H1 (cell line): ENCODE measurements at regions not wholly inside any gene's neighbourhood (a gene's known extent, or its start where the extent isn't known, plus 50 kb on each side); places are given as distances from the start of the nearest gene placed in this dataset.

Source experiments
- CTCF ChIA-PET: fragments of 300-600 bp; sonication (Branson Sonifier 250); formaldehyde crosslinking; loops from one replicate; lab custom pipeline; 2021; ENCODE audit not compliant: partially characterized antibody; lab: Charles Lee
- POLR2A ChIA-PET: fragments of 300-600 bp; sonication (Branson Sonifier 250); formaldehyde crosslinking; loops from one replicate; lab custom pipeline; 2021; ENCODE audit warnings: inconsistent platforms; ENCODE audit not compliant: partially characterized antibody; lab: Charles Lee
- DNase-seq, 2 experiments: peaks; one replicate each; pipeline versions ENCODE4 v3.0.0 to v3.0.0-alpha.2; 2010 to 2022; ENCODE audit warnings: low spot score in 2 of 2, low read depth in 1 of 2, mixed read lengths in 1 of 2
- FAIRE-seq: peaks from 2 replicates; lab custom pipeline; 2011; peaks lifted over from hg19 to GRCh38; lab: Jason Lieb, UNC
- H2AFZ ChIP-seq: 2 replicates; pipeline ENCODE4 v1.8.1; 2012; ENCODE audit warnings: low read length, inconsistent platforms
- H2AK5ac ChIP-seq: 2 replicates; pipeline ENCODE4 v1.6.1; 2013; ENCODE audit warnings: low read depth, low read length
- H2BK120ac ChIP-seq: replicated peaks from 2 replicates; pipeline ENCODE3; 2013; ENCODE audit warnings: low read depth, low read length, inconsistent platforms
- H2BK12ac ChIP-seq: 2 replicates; pipeline ENCODE4 v1.6.1; 2013; ENCODE audit warnings: low read depth, low read length
- H2BK15ac ChIP-seq: 2 replicates; pipeline ENCODE4 v1.6.1; 2013; ENCODE audit warnings: low read length
- H2BK20ac ChIP-seq: 2 replicates; pipeline ENCODE4 v1.6.1; 2013; ENCODE audit warnings: low read length
- H2BK5ac ChIP-seq: 2 replicates; pipeline ENCODE4 v1.6.1; 2013; ENCODE audit warnings: low read depth, low read length
- H3K14ac ChIP-seq: 2 replicates; pipeline ENCODE4 v1.6.1; 2013; ENCODE audit warnings: inconsistent platforms; ENCODE audit not compliant: insufficient read length
- H3K18ac ChIP-seq: 2 replicates; pipeline ENCODE4 v1.6.1; 2013; ENCODE audit warnings: low read length; ENCODE audit errors: extremely low read depth
- H3K23ac ChIP-seq: 2 replicates; pipeline ENCODE4 v1.6.1; 2013; ENCODE audit warnings: inconsistent platforms; ENCODE audit not compliant: insufficient read length
- H3K23me2 ChIP-seq: 2 replicates; pipeline ENCODE4 v1.6.1; 2013; ENCODE audit warnings: low read depth, low read length
- H3K27ac ChIP-seq: 2 replicates; pipeline ENCODE4 v1.6.1; 2011; ENCODE audit warnings: low read depth, low read length, inconsistent platforms
- H3K27me3 ChIP-seq, 4 experiments: replicated peaks in 1 of 4; 1 replicate in 1 of 4; 2 replicates in 3 of 4; pipeline versions ENCODE4 v1.6.1 to v1.8.1; 2011 to 2013; ENCODE audit warnings: low read length in 3 of 4, mild to moderate bottlenecking in 3 of 4, inconsistent platforms in 2 of 4, mixed read lengths in 2 of 4, moderate library complexity in 1 of 4; ENCODE audit not compliant: control insufficient read depth in 3 of 4, insufficient read depth in 3 of 4; ENCODE audit errors: extremely low read depth in 1 of 4
- H3K36me3 ChIP-seq, 4 experiments: 2 replicates each; pipeline versions ENCODE4 v1.6.1 to v1.8.1; 2011 to 2013; ENCODE audit warnings: mild to moderate bottlenecking in 4 of 4, low read length in 3 of 4, moderate library complexity in 2 of 4, control low read depth in 1 of 4, inconsistent platforms in 1 of 4; ENCODE audit not compliant: insufficient read depth in 4 of 4, control insufficient read depth in 2 of 4
- H3K4ac ChIP-seq: replicated peaks from 2 replicates; pipeline ENCODE3; 2013; ENCODE audit warnings: low read length, low read depth, mixed read lengths, inconsistent platforms; ENCODE audit not compliant: insufficient read length
- H3K4me1 ChIP-seq, 4 experiments: replicated peaks in 1 of 4; 1 replicate in 1 of 4; 2 replicates in 3 of 4; pipeline versions ENCODE4 v1.6.1 to v1.8.1; 2011 to 2013; ENCODE audit warnings: low read length in 3 of 4, inconsistent platforms in 2 of 4, mixed read lengths in 1 of 4; ENCODE audit not compliant: insufficient read depth in 4 of 4, control insufficient read depth in 3 of 4
- H3K4me2 ChIP-seq, 2 experiments: 2 replicates each; pipeline versions ENCODE4 v1.6.1 to v1.8.1; 2011 to 2013; ENCODE audit warnings: low read depth in 2 of 2, low read length in 2 of 2, control low read depth in 1 of 2, inconsistent platforms in 1 of 2, mild to moderate bottlenecking in 1 of 2; ENCODE audit not compliant: insufficient read depth in 1 of 2
- H3K4me3 ChIP-seq, 4 experiments: fragments of 200-600, 300-600 bp in 1 of 4; sonication (generic), shearing (Covaris generic), sonication (Bioruptor Twin) in 1 of 4; 2 replicates each; pipeline versions ENCODE4 v1.5.1 to v1.8.1; 2011 to 2016; ENCODE audit warnings: low read length in 4 of 4, low read depth in 3 of 4, control low read depth in 2 of 4, inconsistent platforms in 2 of 4, mild to moderate bottlenecking in 2 of 4, mixed read lengths in 1 of 4, moderate library complexity in 1 of 4; ENCODE audit not compliant: insufficient read depth in 2 of 4; ENCODE audit errors: extremely low read depth in 1 of 4
- H3K56ac ChIP-seq: replicated peaks from 2 replicates; pipeline ENCODE3; 2013; ENCODE audit warnings: low read depth, mild to moderate bottlenecking, mixed read lengths, low read length, inconsistent platforms; ENCODE audit not compliant: insufficient read length
- H3K79me1 ChIP-seq: 2 replicates; pipeline ENCODE4 v1.6.1; 2013; ENCODE audit warnings: low read depth, low read length, control low read depth
- H3K79me2 ChIP-seq, 2 experiments: 2 replicates each; pipeline versions ENCODE4 v1.6.1 to v1.8.1; 2012 to 2013; ENCODE audit warnings: low read length in 2 of 2, mild to moderate bottlenecking in 2 of 2, inconsistent platforms in 1 of 2; ENCODE audit not compliant: insufficient read depth in 2 of 2, control insufficient read depth in 1 of 2
- H3K9ac ChIP-seq, 4 experiments: replicated peaks in 1 of 4; 1 replicate in 1 of 4; 2 replicates in 3 of 4; pipeline versions ENCODE4 v1.6.1 to v1.8.1; 2011 to 2013; ENCODE audit warnings: low read depth in 3 of 4, low read length in 3 of 4, control low read depth in 2 of 4, mild to moderate bottlenecking in 2 of 4, moderate library complexity in 2 of 4, inconsistent platforms in 1 of 4; ENCODE audit errors: extremely low read depth in 1 of 4
- H3K9me3 ChIP-seq, 2 experiments: 2 replicates each; pipeline versions ENCODE4 v1.6.1 to v1.8.1; 2012 to 2013; ENCODE audit warnings: mild to moderate bottlenecking in 2 of 2, moderate library complexity in 2 of 2, control low read depth in 1 of 2, inconsistent platforms in 1 of 2, low read depth in 1 of 2, low read length in 1 of 2, mixed read lengths in 1 of 2; ENCODE audit not compliant: insufficient read depth in 2 of 2
- H4K20me1 ChIP-seq, 2 experiments: replicated peaks in 1 of 2; 2 replicates each; pipeline versions ENCODE3 to v1.8.1; 2011 to 2013; ENCODE audit warnings: inconsistent platforms in 2 of 2, low read length in 2 of 2, mild to moderate bottlenecking in 1 of 2; ENCODE audit not compliant: insufficient read depth in 2 of 2, control insufficient read depth in 1 of 2
- H4K5ac ChIP-seq: 2 replicates; pipeline ENCODE4 v1.6.1; 2013; ENCODE audit warnings: low read length, low read depth, mixed read lengths, inconsistent platforms; ENCODE audit not compliant: insufficient read length
- H4K8ac ChIP-seq: 2 replicates; pipeline ENCODE4 v1.8.0; 2013; ENCODE audit warnings: mild to moderate bottlenecking, moderate library complexity, low read length, inconsistent platforms; ENCODE audit not compliant: insufficient read depth; ENCODE audit errors: extremely low read depth
- H4K91ac ChIP-seq: replicated peaks from 2 replicates; pipeline ENCODE3; 2013; ENCODE audit warnings: low read length, mixed read lengths, inconsistent platforms; ENCODE audit not compliant: insufficient read length
- BACH1 ChIP-seq: IDR thresholded peaks from 2 replicates; pipeline ENCODE4 v1.6.1; 2012; ENCODE audit warnings: low read length, improper control_type of control experiment
- CEBPB ChIP-seq: IDR thresholded peaks from 2 replicates; pipeline ENCODE4 v1.6.1; 2012; ENCODE audit warnings: low read depth, low read length
- CHD1 ChIP-seq: IDR thresholded peaks from 2 replicates; pipeline ENCODE4 v1.6.1; 2012; ENCODE audit warnings: low read depth, low read length, improper control_type of control experiment
- GTF2F1 ChIP-seq: IDR thresholded peaks from 2 replicates; pipeline ENCODE4 v1.6.1; 2012; ENCODE audit warnings: low read depth, low read length, improper control_type of control experiment, borderline replicate concordance
- JUN ChIP-seq: IDR thresholded peaks from 2 replicates; pipeline ENCODE4 v1.6.1; 2011; ENCODE audit warnings: low read depth, mild to moderate bottlenecking, improper control_type of control experiment, low read length
- KDM4A ChIP-seq: IDR thresholded peaks from one replicate; pipeline ENCODE4 v1.7.1; 2012; ENCODE audit warnings: low read depth, mild to moderate bottlenecking, moderate library complexity, low read length, inconsistent platforms; ENCODE audit not compliant: severe bottlenecking
- MAX ChIP-seq: IDR thresholded peaks from 2 replicates; pipeline ENCODE4 v1.6.1; 2012; ENCODE audit warnings: inconsistent platforms
- NANOG ChIP-seq: IDR thresholded peaks from 2 replicates; pipeline ENCODE4 v1.6.1; 2011; ENCODE audit warnings: low read length, low read depth, mild to moderate bottlenecking, inconsistent platforms; ENCODE audit not compliant: insufficient read depth, poor library complexity, severe bottlenecking
- POU5F1 ChIP-seq: IDR thresholded peaks from 2 replicates; pipeline ENCODE4 v1.6.1; 2011; ENCODE audit warnings: low read depth, mild to moderate bottlenecking, low read length, moderate library complexity
- SIN3A ChIP-seq, 2 experiments: IDR thresholded peaks in 1 of 2; conservative IDR thresholded peaks in 1 of 2; 2 replicates each; pipeline ENCODE4 v1.6.1; 2011 to 2012; ENCODE audit warnings: low read length in 2 of 2, improper control_type of control experiment in 1 of 2, low read depth in 1 of 2, mild to moderate bottlenecking in 1 of 2
- SIRT6 ChIP-seq: IDR thresholded peaks from one replicate; pipeline ENCODE4 v1.7.1; 2012; ENCODE audit warnings: low read length, inconsistent platforms
- SIX5 ChIP-seq: IDR thresholded peaks from 2 replicates; pipeline ENCODE4 v1.6.1; 2011; ENCODE audit warnings: mild to moderate bottlenecking, low read depth, low read length
- SUZ12 ChIP-seq: fragments of 200-600 bp; sonication (generic); IDR thresholded peaks from 2 replicates; pipeline ENCODE4 v1.6.1; 2012; ENCODE audit warnings: mild to moderate bottlenecking, inconsistent platforms, low read length, moderate library complexity, mixed read lengths
- TCF12 ChIP-seq: IDR thresholded peaks from 2 replicates; pipeline ENCODE4 v1.6.1; 2011; ENCODE audit warnings: low read depth, mild to moderate bottlenecking, low read length
- TEAD4 ChIP-seq: IDR thresholded peaks from 2 replicates; pipeline ENCODE4 v1.6.1; 2012; ENCODE audit warnings: low read depth, low read length, inconsistent platforms, mixed read lengths
- ZNF274 ChIP-seq: IDR thresholded peaks from 2 replicates; pipeline ENCODE4 v1.7.0; 2012; ENCODE audit warnings: low read length, borderline replicate concordance; ENCODE audit errors: extremely low read depth
- WGBS, 2 experiments: shearing (Covaris generic) in 1 of 2; methylation state at CpG; one replicate each; pipeline versions ENCODE4 v1.1.6 to v1.1.7; 2013 to 2015; ENCODE audit warnings: low lambda C conversion rate in 2 of 2, mixed read lengths in 2 of 2, inconsistent platforms in 1 of 2, low coverage in 1 of 2, missing lambda C conversion rate in 1 of 2; ENCODE audit not compliant: insufficient replicate concordance in 2 of 2, insufficient coverage in 1 of 2, insufficient read length in 1 of 2; ENCODE audit errors: extremely low coverage in 1 of 2, missing lambda C conversion rate in 1 of 2; 5-methylcytosine and 5-hydroxymethylcytosine counted together

- H2BK120ac ChIP-seq = no peak overlapping the region
- no peaks in the 10 kb centered on the region for H3K9me3 ChIP-seq
- no peaks in the 10 kb centered on the region for H3K23me2 ChIP-seq
- H3K27ac ChIP-seq = no peak overlapping the region
- 89% methylated on average over 5 of the region's 5 CpGs; no CpG with 5 or more reads in 1 of the 2 experiments for WGBS, 2 experiments
- no peak overlapping the region; the same call in 1 of the 2 replicates for H4K8ac ChIP-seq
- H2AFZ ChIP-seq = no peak overlapping the region
- H3K79me2 ChIP-seq = no peaks in the 10 kb centered on the region
- no peaks in the 10 kb centered on the region for H3K79me1 ChIP-seq
- no peak overlapping the region for H2BK12ac ChIP-seq
- DNase-seq (no peak), FAIRE-seq (no peak)
- H3K9ac ChIP-seq = no peak overlapping the region
- H3K56ac ChIP-seq = no peak overlapping the region
- H3K4ac ChIP-seq = no peak overlapping the region
- no peak overlapping the region for H2BK20ac ChIP-seq
- H3K36me3 ChIP-seq = no peaks in the 10 kb centered on the region
- no peak overlapping the region for H2BK15ac ChIP-seq
- no peaks in the 10 kb centered on the region for H3K27me3 ChIP-seq
- no peak overlapping the region for H2AK5ac ChIP-seq
- H3K4me2 ChIP-seq = no peak overlapping the region
- H3K14ac ChIP-seq = no peak overlapping the region
- H3K4me1 ChIP-seq = peaks cover 0 to 1% (median 0%) of the 10 kb centered on the region in 4 experiments; a peak in 2 of 7 replicates
- no peak overlapping the region for H3K4me3 ChIP-seq
- H4K91ac ChIP-seq = no peak overlapping the region
- ChIA-PET POLR2A (no interaction called here), CTCF (interaction anchor here (1.3 kb wide), 1 partner anchor 75 kb away, joined by 6 read pairs; no protein-coding TSS in a partner anchor)
- no peaks in the 10 kb centered on the region for H4K20me1 ChIP-seq
- H4K5ac ChIP-seq = no peak overlapping the region
- no peak overlapping the region for H3K23ac ChIP-seq
- H2BK5ac ChIP-seq = no peak overlapping the region
- H3K18ac ChIP-seq = no peak overlapping the region
- no peak for TF ChIP-seq MAX
- TF ChIP-seq SIRT6 = no peak
- no peak for TF ChIP-seq GTF2F1
- TF ChIP-seq CHD1 = no peak
- TF ChIP-seq SUZ12 = no peak
- TF ChIP-seq BACH1 = no peak
- TF ChIP-seq TEAD4 = no peak
- no peak for TF ChIP-seq NANOG
- no peak for TF ChIP-seq KDM4A
- TF ChIP-seq SIN3A (conservative IDR thresholded peaks at IDR 0.05 in 1 of 2, IDR thresholded peaks at IDR 0.05 in 1 of 2; ENCODE audit: low read depth in 1 of 2, low read length in 2 of 2) = no peak
- no peak for TF ChIP-seq JUN
- TF ChIP-seq SIX5 = no peak
- TF ChIP-seq ZNF274 = no peak
- no peak for TF ChIP-seq POU5F1
- no peak for TF ChIP-seq TCF12
- no peak for TF ChIP-seq CEBPB
Observed at GRCh38 chr15:81485806-81486205, 111.8 kb upstream of the TMC3 start.
